CD14-positive monocyte (primary cell): ENCODE measurements at regions not wholly inside any gene's neighbourhood (a gene's known extent, or its start where the extent isn't known, plus 50 kb on each side); places are given as distances from the start of the nearest gene placed in this dataset.

Source experiments
- DNase-seq, 3 donors: peaks; one replicate each; pipeline ENCODE4 v3.0.0-alpha.2; 2011 to 2022
- H2AFZ ChIP-seq: 2 replicates; pipeline ENCODE4 v1.6.0; 2012; ENCODE audit warnings: mild to moderate bottlenecking, low read depth, low read length, inconsistent platforms; ENCODE audit not compliant: insufficient read depth, poor library complexity, severe bottlenecking
- H3K27ac ChIP-seq, 2 donors: 1 replicate in 1 of 2; 2 replicates in 1 of 2; pipeline ENCODE4 v1.5.1; 2012 to 2013; ENCODE audit warnings: low read length in 2 of 2, control low read depth in 1 of 2, inconsistent platforms in 1 of 2, low read depth in 1 of 2, mild to moderate bottlenecking in 1 of 2
- H3K27me3 ChIP-seq, 2 donors: one replicate each; pipeline versions ENCODE4 v1.6.0 to v1.6.1; 2011 to 2013; ENCODE audit warnings: low read length in 2 of 2; ENCODE audit not compliant: control insufficient read depth in 2 of 2, insufficient read depth in 2 of 2
- H3K36me3 ChIP-seq, 2 donors: replicated peaks in 1 of 2; 1 replicate in 1 of 2; 2 replicates in 1 of 2; pipeline versions ENCODE4 v1.5.1 to v1.6.1; 2012 to 2013; ENCODE audit warnings: low read length in 2 of 2, control low read depth in 1 of 2, inconsistent platforms in 1 of 2, mild to moderate bottlenecking in 1 of 2; ENCODE audit not compliant: insufficient read depth in 2 of 2, control insufficient read depth in 1 of 2
- H3K4me1 ChIP-seq, 2 donors: 1 replicate in 1 of 2; 2 replicates in 1 of 2; pipeline versions ENCODE4 v1.5.1 to v1.6.1; 2012 to 2013; ENCODE audit warnings: low read length in 2 of 2, control low read depth in 1 of 2, inconsistent platforms in 1 of 2, mild to moderate bottlenecking in 1 of 2, moderate library complexity in 1 of 2; ENCODE audit not compliant: insufficient read depth in 2 of 2, control insufficient read depth in 1 of 2
- H3K4me2 ChIP-seq: replicated peaks from 2 replicates; pipeline ENCODE3; 2012; ENCODE audit warnings: low read length, moderate library complexity, mild to moderate bottlenecking; ENCODE audit not compliant: poor library complexity, severe bottlenecking; ENCODE audit errors: extremely low read depth
- H3K4me3 ChIP-seq, 3 experiments: fragments of 200-600 bp in 1 of 3; sonication (generic) in 1 of 3; replicated peaks in 1 of 3; 1 replicate in 2 of 3; 2 replicates in 1 of 3; pipeline ENCODE4 v1.5.1; 2011 to 2013; ENCODE audit warnings: low read length in 3 of 3, mild to moderate bottlenecking in 3 of 3, control low read depth in 2 of 3, low read depth in 2 of 3, inconsistent platforms in 1 of 3, moderate library complexity in 1 of 3
- H3K79me2 ChIP-seq: 2 replicates; pipeline ENCODE4 v1.6.0; 2012; ENCODE audit warnings: mild to moderate bottlenecking, control low read depth, inconsistent platforms, low read length, moderate library complexity; ENCODE audit not compliant: insufficient read depth
- H3K9ac ChIP-seq: 2 replicates; pipeline ENCODE4 v1.6.0; 2017; ENCODE audit warnings: low read length, mild to moderate bottlenecking; ENCODE audit not compliant: insufficient read depth, poor library complexity, severe bottlenecking
- H3K9me3 ChIP-seq, 2 donors: replicated peaks in 1 of 2; 1 replicate in 1 of 2; 2 replicates in 1 of 2; pipeline versions ENCODE4 v1.5.1 to v1.6.1; 2012 to 2013; ENCODE audit warnings: low read length in 2 of 2, control low read depth in 1 of 2; ENCODE audit not compliant: control insufficient read depth in 1 of 2, insufficient read depth in 1 of 2
- H4K20me1 ChIP-seq: 2 replicates; pipeline ENCODE4 v1.6.0; 2012; ENCODE audit warnings: mild to moderate bottlenecking, low read length, control low read depth, moderate library complexity; ENCODE audit not compliant: insufficient read depth
- H3K27ac Mint-ChIP-seq, 7 donors: one replicate each; pipeline ENCODE4 v1.8.0; 2020; ENCODE audit warnings: mild to moderate bottlenecking in 7 of 7, mixed read lengths in 7 of 7, moderate library complexity in 6 of 7, inconsistent platforms in 2 of 7
- H3K27me3 Mint-ChIP-seq, 3 donors: one replicate each; pipeline ENCODE4 v1.8.0; 2021 to 2022; ENCODE audit warnings: low read depth in 3 of 3, mild to moderate bottlenecking in 3 of 3, mixed read lengths in 3 of 3, moderate library complexity in 3 of 3, inconsistent platforms in 1 of 3
- H3K36me3 Mint-ChIP-seq, 2 donors: one replicate each; pipeline ENCODE4 v1.8.0; 2020; ENCODE audit warnings: mixed read lengths in 2 of 2, inconsistent platforms in 1 of 2, mild to moderate bottlenecking in 1 of 2
- H3K4me1 Mint-ChIP-seq: one replicate; pipeline ENCODE4 v1.8.0; 2020; ENCODE audit warnings: mild to moderate bottlenecking, mixed read lengths
- H3K4me3 Mint-ChIP-seq, 2 donors: one replicate each; pipeline ENCODE4 v1.8.0; 2020; ENCODE audit warnings: mild to moderate bottlenecking in 2 of 2, mixed read lengths in 2 of 2, moderate library complexity in 1 of 2
- H3K9me3 Mint-ChIP-seq, 7 donors: one replicate each; pipeline ENCODE4 v1.8.0; 2020 to 2022; ENCODE audit warnings: mixed read lengths in 7 of 7, mild to moderate bottlenecking in 6 of 7, moderate library complexity in 6 of 7, inconsistent platforms in 2 of 7
- WGBS: methylation state at CpG from one replicate; pipeline ENCODE4 v1.1.5; 2013; ENCODE audit warnings: missing lambda C conversion rate; ENCODE audit not compliant: insufficient coverage; 5-methylcytosine and 5-hydroxymethylcytosine counted together
- intact Hi-C, 2 donors: fragments of 100-400 bp; cut with micrococcal nuclease; formaldehyde crosslinking; loops; one replicate each; pipeline versions ENCODE4 v1.15.0 to v1.15.1; 2023
- TF ChIP-seq, protein P1 (sequence below): fragments of 200-600 bp; IDR thresholded peaks from one replicate; pipeline ENCODE4 v1.8.0; 2022; ENCODE audit warnings: antibody characterized with exemption, mild to moderate bottlenecking

GRCh38 chr1:29481031-29481430, 244.7 kb downstream of the PTPRU start:
- TF ChIP-seq, protein P1, sequence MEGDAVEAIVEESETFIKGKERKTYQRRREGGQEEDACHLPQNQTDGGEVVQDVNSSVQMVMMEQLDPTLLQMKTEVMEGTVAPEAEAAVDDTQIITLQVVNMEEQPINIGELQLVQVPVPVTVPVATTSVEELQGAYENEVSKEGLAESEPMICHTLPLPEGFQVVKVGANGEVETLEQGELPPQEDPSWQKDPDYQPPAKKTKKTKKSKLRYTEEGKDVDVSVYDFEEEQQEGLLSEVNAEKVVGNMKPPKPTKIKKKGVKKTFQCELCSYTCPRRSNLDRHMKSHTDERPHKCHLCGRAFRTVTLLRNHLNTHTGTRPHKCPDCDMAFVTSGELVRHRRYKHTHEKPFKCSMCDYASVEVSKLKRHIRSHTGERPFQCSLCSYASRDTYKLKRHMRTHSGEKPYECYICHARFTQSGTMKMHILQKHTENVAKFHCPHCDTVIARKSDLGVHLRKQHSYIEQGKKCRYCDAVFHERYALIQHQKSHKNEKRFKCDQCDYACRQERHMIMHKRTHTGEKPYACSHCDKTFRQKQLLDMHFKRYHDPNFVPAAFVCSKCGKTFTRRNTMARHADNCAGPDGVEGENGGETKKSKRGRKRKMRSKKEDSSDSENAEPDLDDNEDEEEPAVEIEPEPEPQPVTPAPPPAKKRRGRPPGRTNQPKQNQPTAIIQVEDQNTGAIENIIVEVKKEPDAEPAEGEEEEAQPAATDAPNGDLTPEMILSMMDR, result no peak
- H3K4me1 Mint-ChIP-seq, result no peaks in the 10 kb centered on the region
- Histone ChIP-seq H2AFZ (no peak overlapping the region), H4K20me1 (no peaks in the 10 kb centered on the region), H3K36me3 (no peaks in the 10 kb centered on the region), H3K27me3 (peaks cover 20 to 35% of the 10 kb centered on the region in 2 donors), H3K4me1 (no peaks in the 10 kb centered on the region), H3K4me2 (no peak overlapping the region), H3K27ac (no peak overlapping the region), H3K4me3 (no peak overlapping the region), H3K9me3 (no peaks in the 10 kb centered on the region), H3K79me2 (no peaks in the 10 kb centered on the region), H3K9ac (no peak overlapping the region)
- H3K4me3 Mint-ChIP-seq, result no peak overlapping the region
- no peak overlapping the region for H3K27ac Mint-ChIP-seq
- DNase-seq, result no peak
- H3K9me3 Mint-ChIP-seq, result peaks cover 0 to 10% (median 0%) of the 10 kb centered on the region in 7 donors
- H3K36me3 Mint-ChIP-seq, result no peaks in the 10 kb centered on the region
- intact Hi-C loops, result no loop called here
- peaks cover 27 to 37% (median 32%) of the 10 kb centered on the region in 3 donors for H3K27me3 Mint-ChIP-seq
- WGBS, result 77% methylated on average over 5 of the region's 5 CpGs

DNA sequence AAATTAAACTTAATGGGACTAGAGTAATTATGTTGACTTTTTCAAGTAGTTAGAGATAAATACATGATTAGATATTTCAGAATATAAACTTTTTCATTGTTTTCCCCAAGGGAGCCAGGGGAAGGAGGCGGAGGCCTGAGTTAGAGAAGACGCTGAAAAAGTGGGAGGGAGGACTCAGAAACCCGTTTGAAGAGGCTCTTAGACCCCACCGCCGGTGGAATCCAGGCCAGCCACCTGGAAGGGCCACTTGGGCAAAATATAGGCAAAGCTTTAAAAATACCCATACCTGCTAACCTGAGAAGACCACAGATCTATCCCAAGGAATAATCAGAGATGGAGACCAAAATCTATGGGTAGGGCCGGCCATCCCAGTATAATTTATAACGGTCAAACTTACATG, 242.6 kb downstream of the PTPRU start:
- Histone ChIP-seq H3K9me3 (no peaks in the 10 kb centered on the region), H3K27ac (no peak overlapping the region), H3K4me2 (no peak overlapping the region), H3K36me3 (no peaks in the 10 kb centered on the region), H3K27me3 (peaks cover 20 to 35% of the 10 kb centered on the region in 2 donors), H3K4me1 (no peaks in the 10 kb centered on the region), H3K9ac (no peak overlapping the region), H4K20me1 (no peaks in the 10 kb centered on the region), H2AFZ (no peak overlapping the region), H3K4me3 (no peak overlapping the region), H3K79me2 (no peaks in the 10 kb centered on the region)
- intact Hi-C loops, result no loop called here
- no peak for DNase-seq
- peak overlapping the region in 1 of 2 donors; percentile 14 for H3K4me3 Mint-ChIP-seq
- TF ChIP-seq, protein P1, result no peak
- peaks cover 0 to 10% (median 0%) of the 10 kb centered on the region in 7 donors for H3K9me3 Mint-ChIP-seq
- no peak overlapping the region for H3K27ac Mint-ChIP-seq
- H3K27me3 Mint-ChIP-seq, result peaks cover 34 to 41% (median 39%) of the 10 kb centered on the region in 3 donors
- H3K4me1 Mint-ChIP-seq, result no peaks in the 10 kb centered on the region
- 32% methylated on average over 3 of the region's 7 CpGs for WGBS
- no peaks in the 10 kb centered on the region for H3K36me3 Mint-ChIP-seq
